Stimulated activated CD4-positive, alpha-beta T cell treated with anti-CD3 and anti-CD28 coated beads, TNF-alpha, amount 100 ng/mL, for 4 hours (primary cell): ENCODE measurements at regions not wholly inside any gene's neighbourhood (a gene's known extent, or its start where the extent isn't known, plus 50 kb on each side); places are given as distances from the start of the nearest gene placed in this dataset.

Source experiments
- DNase-seq, 3 experiments: peaks; one replicate each; pipeline ENCODE4 v3.0.0-alpha.2; 2020; ENCODE audit warnings: low read depth in 3 of 3

DNA sequence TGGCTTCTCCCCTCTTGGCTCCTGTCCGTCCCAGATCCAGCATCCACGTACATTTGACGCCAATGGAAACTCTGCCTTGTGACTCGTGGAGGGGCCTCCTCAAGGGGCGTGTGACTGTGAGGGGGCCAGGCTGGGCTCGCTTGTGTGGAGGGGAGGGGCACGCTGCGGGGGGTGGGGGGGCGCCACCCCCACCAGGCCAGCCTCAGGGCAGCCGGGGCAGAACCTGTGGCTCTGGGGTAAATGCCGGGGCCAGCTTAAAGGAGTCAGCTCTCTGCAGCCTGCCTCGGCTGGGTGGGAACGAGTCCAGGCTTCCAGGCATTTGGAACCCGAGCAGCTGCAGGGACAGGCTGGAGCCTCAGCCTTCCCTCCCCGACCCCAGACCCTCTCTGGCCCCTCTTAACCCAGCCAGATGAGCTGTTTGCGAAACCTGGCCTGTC is 94.1 kb downstream of the SIK1 start:
- no peak for DNase-seq

DNA sequence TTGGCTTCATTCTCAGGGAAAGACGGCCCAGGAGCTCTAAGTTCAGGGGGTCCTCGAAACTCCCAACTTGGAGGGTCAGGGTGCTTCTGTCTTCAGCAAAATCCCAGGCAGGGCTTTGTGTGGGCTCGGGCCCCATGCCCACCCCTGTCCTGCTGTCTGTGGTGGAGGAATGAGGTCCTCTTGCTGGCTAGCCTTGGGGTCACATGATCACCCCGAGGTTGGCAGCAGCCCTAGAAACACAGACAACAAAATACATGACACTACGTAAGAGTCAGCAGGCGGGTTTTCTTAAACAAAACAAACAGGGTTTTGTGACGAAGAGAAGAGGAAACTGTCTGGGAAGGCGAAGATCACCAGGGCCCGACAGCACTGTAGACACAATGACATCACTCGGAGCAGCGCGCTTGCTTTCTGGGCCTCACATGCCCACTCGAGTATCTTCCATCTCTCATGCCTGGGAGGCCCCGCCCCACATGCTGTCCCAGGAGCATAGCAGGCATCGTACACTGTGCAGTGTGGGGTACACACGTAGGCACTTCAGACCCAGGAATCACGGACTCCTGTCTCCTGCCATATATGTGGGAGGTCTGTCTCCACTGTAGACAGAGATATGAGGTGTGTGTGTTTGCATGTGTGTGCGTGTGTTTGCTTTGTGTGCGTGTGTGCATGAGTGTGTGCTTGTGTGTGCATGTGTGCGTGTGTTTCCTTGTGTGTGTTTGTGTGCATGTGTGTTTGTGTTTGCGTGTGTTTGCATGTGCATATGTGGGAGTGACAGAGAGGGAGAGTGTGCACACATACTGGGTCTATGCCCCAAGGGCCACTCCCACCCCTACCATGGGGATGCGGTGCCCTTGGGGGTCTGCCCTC is 94.7 kb downstream of the SIK1 start:
- no peak for DNase-seq

DNA sequence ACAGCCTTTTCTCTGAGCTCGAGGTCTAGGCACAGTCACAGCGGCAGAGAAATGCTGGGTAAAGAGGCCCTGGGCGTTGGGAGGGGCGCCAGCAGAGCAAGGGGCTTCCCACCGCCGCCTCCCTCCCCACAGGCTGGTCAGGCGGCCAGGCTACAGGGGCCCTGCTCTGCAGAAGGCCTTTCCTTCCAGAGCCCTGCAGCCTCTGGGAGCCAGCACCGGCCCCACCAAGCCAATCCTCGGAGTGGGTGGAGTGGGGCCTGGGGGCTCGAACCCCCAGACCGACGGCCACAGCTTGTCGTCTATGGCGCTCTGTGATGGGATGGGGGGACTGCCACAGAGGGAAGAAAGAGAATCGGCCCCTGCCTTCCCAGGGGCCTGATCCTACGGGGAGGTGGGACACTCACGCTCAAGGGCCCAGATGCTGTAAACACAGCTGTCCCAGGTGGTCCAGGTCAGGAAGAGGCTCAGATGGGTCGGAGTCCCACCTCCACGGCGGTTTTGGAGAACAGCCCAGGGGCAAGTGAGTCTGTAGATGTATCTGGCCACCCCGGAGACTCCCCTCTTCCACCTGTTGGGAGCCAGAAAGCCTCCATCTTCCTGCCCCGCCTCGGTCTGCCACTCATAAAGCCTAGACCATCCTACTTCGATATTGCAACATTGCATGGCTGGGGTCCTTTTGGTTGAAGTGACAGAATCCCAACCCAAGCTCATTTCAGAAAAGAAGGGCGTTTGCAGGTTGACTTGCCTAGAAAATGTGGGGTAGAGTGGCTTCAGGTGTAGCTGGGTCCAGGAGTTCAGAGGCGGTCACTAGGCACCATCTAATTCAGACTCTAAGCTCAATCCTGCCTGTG is 95.6 kb downstream of the SIK1 start:
- DNase-seq, result no peak

DNA sequence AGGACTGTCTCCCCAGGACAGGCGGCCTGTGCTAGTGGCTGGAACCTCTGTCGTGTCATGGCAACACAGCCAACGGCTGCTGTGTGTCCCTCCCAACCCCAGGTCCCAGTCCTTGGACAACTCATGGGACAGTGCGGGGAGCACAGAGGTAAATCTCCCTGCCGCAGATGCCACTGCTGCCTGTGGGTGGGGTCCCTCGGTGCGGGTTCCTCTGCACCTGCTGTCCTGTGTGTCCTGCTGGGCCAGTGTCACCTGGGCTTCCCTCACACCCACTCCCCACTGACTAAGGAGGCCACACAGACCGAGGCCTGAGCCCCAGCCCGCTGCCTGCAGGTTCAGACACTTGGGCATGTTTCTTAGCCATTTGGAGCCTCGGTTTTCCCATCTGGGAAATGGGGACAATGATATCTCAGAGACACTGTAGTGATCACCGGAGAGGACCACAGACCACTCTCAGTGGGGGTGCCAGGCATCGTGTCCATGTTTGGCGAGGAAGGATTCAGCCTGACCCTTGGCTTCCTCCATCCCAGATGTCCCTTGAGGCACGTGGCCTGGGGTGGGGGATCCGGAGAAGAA is 96.5 kb downstream of the SIK1 start:
- DNase-seq, result no peak

DNA sequence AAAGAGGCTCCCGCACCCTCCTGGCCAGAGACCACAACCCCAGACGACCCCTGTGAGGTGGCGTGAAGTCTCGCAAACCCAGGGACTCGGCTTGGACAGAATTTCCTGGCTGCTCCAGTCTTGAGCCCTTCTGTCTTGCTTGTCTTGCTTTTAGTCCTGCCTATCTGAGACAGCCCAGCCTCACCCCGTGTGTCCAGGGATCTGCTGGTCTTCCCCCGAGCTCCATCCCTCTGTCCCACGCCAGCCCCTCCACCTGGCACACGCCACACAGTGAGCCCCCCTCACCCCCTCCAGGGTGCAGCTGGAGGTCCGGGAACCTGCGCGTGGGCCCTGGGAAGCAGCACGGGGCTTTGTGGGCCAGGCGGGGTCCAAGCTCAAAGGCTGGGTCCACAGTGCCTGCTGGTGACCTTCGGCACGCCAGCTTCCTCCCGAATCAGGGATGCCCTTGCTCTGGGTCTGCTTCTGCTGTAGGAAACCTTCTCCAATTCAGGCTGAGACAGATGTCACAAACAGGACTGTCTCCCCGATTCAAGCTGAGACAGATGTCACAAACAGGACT is 97.1 kb downstream of the SIK1 start:
- no peak for DNase-seq

DNA sequence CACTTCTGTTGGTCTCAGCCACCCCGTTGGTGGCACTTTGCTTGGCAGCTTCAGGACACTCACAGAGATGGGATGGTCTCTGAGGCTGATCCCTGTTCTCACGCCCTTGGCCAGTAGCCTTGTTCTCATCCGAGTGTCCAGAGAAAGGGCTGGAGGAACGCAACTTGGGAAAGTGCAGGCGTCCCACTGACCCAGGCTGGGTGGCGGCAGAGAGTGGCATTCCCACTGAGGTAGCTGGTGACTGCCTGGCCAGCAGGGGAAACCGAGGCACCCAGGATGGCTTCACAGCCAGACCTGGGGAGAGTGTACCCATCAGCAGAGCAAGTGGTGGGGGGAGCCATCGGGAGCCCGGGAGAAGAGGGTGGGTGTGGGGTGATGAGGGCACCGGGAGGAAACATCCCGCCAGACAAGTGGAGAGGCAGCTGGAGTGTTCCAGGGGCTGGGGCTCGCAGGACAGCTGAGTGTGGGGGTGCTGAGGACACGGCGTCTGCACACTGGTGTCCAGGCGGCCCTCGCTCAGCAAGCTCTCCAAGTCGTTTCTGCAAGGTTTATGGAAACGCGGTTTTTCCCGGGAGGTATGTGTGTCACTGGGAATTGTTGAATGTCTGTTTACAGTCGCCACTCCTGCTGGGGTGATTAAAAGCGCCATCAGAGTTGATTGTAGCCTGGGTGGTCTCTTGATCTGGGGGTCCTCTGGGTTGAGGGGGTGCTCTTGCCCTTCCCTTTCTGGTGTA is 97.8 kb downstream of the SIK1 start:
- DNase-seq, result no peak

DNA sequence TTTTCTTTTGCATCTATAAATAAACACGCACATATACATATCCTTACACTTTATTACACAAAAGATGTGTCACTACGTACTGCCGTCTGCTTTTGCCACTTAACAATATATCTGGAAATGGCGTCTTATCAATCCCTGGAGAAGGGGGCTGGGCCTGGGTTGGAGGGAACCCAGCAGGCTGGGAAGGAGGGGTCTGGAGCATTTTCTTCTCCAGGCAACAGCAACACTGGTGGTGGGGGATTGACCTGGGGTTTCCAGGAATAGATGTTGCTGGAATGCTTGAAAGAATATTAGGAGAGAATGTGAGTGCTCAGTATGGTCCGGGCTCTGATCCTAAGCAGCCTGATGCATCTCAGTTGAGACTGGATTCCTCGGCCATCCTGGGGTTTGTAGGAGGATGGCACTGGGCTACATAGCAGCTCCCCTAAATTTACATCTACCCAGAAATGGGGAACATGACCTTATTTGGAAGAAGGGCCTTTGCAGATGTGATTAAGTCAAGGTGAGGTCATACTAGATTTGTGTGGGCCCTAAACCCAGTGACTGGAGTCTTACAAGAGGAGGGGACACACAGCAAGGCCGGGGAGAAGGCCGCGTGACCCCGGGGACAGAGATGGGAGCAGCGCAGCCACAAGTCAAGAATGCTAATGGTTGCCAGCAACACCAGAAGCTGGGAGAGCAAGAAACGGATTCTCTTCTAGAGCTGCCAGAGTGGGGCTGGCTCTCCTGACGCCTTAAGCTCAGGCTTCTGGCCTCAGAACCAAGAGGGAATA is 98.6 kb downstream of the SIK1 start:
- DNase-seq, result no peak

DNA sequence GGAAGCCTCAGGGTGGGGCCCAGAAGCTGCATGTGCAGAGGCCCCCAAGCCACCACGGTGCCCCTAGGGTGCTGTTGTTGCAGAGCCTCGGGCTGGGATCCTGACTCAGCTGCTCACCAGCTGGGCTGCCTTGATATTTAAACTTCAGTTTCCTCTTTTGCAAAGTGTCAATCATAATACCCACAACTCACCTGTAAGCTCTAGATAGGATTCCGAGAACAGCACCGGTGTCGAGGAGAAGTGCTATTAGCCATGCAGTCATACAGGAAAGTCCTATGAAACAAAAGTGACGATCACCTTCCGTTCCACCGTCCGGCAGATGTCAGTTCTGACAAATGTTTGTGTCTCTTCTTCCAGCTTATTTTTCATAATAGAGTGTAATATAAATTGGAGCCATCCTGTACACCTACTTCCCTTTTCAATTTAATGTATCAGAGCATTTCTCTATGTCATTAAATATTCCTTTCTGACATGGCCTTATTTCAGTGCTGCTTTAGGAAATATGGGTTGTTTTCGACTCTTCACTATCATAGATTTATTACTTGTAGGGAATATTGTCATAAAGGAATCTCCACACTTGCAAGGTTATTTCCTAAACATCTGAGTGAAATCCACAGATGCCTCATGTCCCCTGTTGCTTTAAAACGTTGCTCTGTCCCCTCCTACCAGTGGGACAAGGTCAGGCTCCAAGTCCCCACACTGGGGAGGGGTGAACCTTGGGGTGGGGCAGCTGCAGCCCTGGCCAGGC is 100.8 kb downstream of the SIK1 start:
- DNase-seq, result no peak

DNA sequence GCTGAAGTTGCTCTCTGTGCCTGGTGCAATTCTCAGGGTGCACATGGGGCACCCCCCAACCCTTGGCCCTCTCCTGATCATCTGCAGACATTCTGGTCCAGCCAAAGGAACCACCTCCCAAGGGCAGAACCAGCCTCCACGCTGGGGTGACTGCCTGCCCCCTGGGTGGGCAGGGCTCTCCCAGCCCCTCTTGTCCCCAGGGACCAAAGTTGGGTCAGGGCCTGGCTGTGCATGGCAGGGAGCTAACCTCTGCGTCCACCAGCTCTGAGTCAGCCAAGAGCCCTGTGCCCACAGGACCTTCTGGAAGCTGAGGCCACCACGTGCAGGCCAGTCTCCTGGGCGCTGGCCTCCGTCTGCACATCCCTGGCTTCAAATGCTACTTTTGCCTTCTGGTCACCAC is 101.9 kb downstream of the SIK1 start:
- no peak for DNase-seq

DNA sequence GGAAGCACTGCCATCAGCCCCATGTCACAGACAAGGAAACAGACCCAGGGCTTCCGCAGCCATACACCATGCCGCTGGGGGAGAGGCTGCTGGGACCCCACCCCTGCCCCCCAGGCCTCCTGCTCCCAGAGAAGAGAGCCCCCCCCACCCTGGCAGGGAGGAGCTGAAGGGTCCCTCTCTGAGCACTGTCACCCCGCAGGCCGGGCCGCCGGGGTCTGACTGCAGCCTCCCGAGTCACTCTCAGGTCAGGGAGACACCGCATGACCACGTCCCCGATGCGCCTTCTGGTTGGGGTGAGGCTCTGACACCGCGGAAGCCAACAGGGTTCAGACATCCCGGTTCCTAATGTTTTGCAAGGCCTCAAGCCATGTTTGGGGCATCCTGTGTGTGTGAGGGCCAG is 102.3 kb downstream of the SIK1 start:
- no peak for DNase-seq

DNA sequence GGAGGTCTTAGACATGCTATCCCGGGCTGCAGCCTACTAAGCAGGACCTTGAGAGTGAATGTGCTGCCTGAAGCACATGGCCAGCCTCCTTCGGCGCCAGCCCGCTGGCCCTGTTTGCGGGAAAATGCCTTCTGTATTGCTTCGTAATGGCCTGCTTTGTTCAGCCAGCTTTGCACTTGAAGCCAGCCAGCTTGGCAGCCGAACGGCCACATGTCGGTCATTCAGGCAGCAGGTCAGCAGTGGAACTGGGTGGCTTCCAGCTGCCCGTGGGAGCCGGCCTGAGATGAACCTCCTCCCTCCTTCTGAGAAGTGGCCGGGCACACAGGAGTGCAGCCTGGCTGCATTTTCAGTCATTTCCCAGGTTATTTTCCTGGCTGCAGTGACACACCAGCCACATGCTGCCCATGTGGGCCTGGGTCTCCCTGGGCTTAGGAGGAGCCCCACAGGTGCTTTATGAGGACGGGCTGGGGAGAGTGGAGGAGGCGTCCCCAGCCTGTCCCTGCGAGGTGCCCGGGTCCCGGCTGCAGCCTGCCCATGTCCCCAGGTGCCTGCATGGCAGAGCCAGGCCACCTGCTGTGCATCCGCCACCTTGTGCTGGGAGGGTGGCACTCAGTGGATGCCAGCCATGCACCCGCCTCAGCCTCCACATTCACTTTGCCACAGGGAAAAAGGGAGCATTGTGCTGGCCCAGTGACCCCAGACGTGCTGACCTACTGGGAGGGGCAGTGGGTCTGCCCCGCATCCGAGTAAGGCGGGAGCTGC is 103.5 kb downstream of the SIK1 start:
- no peak for DNase-seq

DNA sequence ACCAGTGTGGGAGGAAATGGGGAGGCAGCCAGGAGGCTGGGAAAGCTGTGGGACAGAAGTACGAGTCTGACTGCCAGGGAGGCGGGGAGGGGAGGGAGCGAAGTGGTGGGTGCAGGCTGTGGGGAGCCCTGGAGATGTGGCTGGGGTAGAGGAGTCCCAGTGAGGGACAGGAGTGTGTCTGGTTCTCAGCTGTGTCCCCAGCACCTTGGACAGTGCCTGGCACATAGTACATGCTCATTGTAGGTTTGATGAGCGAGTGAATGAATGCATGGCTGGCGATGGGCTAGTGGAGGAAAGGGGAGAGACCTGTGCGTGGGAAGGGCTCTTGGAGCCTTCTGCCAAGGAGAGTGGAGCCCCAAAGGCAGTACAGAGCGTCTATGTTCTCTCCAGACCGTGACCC is 104.1 kb downstream of the SIK1 start:
- DNase-seq, result no peak

DNA sequence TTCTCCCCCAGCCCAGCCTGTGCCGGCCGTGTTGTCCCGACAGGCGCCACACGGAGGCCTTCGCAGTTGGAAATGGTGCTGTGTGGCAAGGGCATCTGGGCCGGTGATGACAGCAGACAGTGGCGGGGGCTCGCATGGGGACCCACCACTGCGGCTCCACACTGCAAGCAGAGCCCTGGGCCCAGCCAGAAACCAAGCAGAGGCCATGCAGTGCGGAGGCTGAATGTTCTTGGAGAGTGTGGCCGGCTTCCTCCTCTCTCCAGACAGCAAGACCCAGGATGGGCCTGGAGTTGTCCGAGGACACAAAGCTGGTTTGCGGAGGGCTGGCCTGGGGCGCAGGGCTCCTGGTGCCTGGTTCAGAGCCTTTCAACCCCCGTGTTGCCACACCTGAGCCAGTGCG is 104.6 kb downstream of the SIK1 start:
- no peak for DNase-seq

DNA sequence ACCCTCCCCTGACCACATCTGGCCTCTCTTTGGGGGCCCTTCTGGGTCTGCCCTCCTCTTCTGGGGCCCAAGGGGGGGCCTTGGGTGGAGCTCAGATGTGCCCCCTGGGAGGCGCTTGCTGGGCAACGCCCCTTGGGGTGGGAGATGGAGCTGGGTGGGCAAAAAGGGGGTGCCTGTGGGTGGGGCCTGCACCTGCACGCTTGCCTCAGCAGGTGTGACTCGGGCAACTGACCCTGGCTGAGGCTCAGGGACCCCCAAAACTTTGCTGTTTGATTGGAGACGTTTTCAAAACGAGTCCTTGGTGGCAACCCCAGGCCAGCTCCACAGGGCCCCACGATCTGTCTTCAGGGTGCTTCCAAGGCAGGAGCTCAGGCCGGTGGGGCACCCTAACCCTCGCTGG is 105.3 kb downstream of the SIK1 start:
- DNase-seq, result no peak

DNA sequence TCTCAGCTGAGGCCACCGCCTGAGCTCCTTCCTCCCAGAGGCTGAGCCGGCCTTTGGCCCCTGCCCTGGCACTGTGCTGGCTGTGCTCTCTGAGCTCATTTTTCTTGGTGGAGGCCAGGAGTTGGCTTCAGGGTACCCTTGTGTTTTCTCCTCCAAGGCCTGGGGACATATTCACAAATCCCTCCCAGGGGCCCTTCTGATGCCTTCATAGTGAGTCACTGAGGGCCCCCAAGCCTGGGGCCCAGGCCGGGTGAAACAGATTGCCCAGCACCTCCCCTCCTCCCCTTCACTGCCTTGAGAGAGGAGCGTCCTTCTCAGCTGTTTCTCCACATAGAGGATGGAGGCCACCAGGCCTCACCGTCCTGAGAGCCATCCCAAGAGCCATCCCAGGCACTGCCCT is 105.8 kb downstream of the SIK1 start:
- no peak for DNase-seq

DNA sequence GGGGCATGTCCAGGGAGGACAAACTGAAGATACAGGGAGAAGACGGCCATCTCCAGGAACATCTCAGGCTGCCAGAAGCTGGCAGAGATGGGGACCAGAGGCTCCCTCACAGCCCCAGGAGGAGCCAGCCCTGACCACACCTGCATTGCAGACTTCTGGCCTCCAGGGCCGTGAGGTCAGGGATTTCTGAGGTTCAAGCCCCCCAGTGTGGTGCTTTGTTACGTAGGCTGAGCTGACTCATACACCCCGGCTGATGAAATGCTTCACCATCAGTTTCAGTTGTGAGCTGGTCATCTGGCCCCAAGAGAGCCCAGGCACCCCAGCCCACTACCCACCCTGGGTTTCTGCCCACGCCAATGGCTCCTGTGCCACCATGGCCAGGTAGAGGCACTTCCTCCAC is 106.4 kb downstream of the SIK1 start:
- no peak for DNase-seq

DNA sequence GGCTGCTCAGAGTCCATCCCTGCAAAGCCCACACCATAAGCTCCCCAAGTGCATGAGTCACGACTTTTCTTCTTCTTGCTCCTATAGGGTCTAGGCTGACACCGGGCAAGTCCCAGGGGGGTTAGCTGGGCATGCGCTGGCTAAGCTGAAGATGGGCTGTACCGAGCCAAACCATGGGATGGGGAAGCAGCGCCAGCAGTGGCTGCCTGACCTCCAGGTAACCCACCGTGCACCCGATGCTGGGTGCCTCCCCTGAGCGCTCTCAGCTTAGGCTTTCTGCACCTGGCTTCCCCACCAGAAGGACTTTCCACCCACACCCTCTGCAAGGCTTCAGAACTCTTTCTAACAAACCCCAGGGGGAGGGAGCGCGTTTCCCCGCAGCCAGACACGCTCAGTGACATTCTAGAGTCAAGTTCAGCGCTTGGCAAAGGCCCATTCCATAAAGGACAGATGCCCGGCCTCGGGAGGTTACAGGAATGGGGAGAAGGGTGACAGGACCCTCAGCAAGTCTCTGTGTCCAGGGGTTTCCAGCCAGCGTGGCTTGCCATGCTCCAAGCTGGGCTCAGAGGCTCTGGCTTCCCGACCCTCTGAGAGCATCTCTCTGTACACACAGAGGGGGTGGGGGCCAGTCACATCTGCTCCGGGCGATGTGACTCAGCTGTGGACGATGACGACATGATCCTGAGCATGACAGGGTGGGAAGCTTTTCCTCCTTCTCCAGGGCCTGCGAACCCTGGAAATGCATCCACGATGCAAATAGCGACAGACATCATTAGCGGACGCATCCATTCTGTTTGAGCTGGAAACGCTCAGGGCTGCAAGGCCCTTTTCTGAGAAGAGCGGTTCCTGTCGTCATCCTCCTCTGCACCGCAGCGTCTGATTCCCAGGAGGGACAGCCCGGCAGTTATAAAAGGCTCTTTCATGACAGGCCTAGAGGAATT is 107.8 kb downstream of the SIK1 start:
- no peak for DNase-seq

DNA sequence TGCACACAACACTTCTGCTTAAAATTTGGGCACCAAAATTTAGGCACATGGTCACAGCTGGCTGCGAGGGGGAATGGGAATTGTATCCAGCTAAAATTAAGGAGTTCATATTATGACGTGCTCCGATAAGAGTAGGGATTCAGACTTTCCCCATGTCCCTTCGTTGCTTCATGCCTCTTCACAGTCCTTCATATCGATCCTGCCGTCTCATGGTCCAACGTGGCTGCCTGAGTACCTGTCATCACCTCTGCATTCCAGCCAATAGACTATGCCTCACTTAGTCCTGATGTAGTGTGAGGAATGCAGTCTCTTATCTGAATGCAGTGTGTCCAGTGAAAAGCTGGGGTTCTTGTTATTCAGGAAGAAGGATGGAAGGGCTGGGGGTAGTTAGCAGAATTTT is 108.6 kb downstream of the SIK1 start:
- no peak for DNase-seq
